CD4-positive, alpha-beta T cell treated with Interleukin-17A for 1 hour (primary cell): ENCODE measurements at regions not wholly inside any gene's neighbourhood (a gene's known extent, or its start where the extent isn't known, plus 50 kb on each side); places are given as distances from the start of the nearest gene placed in this dataset.
A peak's percentile ranks its signal among the peaks of the same experiment; 100 is the strongest.

Experiments used
- DNase-seq: peaks from one replicate; pipeline ENCODE4 v3.0.0-alpha.2; 2020

DNA sequence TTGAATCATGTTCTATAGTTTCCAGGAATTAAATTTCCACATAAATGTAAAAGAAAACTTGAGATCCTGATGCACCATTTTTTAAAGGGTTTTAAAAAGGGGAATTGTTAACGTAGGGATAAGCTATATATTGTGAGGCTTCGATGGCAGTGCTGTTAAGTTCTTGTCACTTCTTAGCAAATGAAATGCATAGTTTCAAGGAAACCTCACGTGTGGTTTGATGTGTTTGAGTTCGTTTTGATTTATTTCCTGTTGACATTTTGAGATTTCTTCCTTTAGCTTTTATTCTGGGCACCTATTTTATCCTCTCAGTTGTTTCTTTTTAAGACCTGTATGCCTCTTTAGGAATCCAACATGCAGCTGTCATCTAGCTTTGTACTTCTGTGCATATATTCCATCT, 301.0 kb downstream of the DOCK8 start:
- DNase-seq: no peak

DNA sequence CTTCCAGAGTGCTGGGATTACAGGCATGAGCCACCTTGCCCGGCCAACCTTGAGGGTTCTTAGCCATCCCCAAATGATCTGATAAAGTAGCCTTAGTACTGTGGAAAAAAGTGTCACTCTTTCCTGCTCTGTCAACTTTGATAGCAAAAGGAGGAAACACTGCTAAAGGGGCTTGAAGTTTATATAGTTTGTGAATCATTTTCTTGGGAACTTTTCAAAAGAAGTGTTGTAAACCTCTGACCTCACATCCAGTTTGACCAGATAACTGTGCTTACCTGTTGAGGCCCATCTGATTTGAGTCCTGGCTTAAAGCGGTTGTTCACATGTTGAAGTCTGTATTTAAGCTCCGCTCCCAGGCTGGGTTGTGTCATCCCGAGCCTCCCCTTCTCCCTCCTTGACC, 303.3 kb downstream of the DOCK8 start:
- DNase-seq: no peak

DNA sequence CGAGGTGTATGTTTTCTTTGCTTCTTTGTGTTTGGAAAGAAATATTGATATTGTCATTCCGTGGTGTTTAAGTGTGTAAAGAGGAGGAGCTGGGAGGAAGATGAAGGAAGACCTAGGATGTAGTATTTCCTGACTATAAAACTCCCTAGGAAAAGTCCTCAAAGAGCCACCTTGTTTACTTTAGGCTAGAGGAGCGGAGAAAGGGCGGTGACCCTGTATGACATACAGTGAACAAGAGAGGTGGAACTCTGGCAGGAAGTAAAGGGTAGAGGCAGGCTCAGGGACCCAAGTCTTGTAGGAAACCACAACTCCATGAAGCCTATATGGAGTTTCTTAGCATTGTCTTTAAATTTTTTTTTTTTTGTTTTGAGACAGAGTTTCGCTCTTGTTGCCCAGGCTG, 303.9 kb downstream of the DOCK8 start:
- DNase-seq: no peak

DNA sequence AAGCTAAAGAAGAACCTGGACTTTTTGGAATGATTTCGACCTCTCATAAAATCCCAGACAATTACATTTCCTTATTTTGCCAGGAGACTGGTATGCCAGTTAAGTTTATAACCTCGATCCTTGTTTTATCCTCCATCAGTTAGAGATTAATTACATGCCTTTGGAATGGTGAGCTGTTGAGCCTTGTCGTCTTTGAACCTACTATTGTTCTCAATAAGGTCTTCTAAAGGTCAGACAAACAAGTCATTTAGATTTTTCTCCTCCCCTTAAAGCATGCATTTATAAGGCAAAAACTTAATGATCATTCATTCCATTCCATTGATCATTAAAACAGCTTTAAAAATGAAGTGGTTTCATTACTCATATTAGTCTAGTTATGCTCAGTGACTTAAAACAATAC, 304.9 kb downstream of the DOCK8 start:
- DNase-seq: no peak

DNA sequence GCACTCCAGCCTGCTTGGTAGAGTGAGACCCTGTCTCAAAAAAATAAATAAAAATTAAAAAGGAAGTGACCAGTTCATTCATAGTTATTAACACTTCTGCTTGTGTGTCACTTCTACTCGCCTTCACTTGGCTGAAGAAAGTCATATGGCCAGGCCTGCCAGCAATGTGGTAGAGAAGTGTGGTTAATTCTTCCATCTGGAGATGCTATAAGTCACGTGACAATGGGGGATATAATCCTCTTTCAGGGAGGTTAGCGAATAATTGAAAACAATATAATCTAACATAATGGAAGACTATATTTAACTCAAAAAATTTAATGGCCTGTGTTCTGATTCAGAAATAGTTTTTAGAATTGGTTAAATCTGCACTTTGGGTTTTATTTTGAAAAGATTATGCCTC, 305.6 kb downstream of the DOCK8 start:
- DNase-seq: no peak

DNA sequence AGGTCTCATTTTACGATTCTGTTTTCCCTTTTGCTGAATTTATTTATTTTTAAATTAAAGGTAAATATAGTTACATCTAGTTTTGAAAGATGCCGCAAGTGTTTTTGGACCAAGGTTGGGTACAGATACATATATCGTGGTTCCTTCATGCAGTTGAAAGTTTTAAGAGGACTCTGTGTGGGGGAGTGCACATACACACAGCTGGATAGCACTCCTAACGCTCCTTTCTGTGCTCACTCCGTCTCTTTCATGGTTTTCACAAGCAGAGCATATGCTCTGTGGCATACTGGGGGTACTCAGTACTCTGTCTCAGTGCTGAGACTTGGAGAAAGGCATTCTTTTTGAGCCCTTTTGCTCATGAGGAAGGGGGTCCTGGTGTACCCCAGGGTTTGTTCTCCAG, 307.5 kb downstream of the DOCK8 start:
- DNase-seq: no peak

DNA sequence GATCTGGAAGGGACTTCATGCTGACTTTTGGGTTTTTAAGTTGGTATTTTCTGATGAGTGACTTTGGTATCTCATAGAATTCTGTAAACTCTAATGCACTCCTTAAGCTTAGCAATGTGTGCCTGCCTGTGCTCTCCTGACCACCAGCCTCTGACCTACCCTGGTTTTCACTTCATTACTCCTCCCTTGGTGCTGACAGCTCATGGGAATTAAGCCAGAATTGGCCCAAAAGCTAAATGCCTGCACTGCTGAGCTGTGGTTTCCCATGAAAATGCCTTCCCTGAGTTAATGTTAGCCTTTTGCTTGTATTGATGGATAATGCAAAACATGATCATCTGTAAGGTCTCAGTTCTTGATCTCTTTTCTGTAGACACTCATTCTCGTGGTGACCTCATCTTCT, 308.0 kb downstream of the DOCK8 start:
- no peak for DNase-seq

DNA sequence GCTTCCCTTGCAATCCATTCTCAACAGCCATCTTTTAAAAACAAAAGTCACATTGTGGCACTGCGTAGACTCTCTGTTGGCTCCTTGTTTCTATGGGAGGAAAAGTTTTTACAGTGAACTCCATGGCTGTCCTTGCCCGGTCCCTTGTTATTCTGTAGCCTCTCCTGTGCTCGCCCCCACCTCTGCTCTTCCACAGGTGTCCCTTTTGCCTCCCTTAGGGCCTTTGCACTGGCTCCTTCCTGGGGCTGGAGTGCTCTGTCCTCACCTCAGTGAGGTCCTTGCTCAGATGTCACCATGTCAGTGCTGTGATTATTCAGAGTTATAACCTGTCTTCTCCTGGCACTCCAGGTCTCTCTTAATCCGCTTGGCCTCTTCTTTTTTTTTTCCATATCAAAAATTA, 308.8 kb downstream of the DOCK8 start:
- no peak for DNase-seq

DNA sequence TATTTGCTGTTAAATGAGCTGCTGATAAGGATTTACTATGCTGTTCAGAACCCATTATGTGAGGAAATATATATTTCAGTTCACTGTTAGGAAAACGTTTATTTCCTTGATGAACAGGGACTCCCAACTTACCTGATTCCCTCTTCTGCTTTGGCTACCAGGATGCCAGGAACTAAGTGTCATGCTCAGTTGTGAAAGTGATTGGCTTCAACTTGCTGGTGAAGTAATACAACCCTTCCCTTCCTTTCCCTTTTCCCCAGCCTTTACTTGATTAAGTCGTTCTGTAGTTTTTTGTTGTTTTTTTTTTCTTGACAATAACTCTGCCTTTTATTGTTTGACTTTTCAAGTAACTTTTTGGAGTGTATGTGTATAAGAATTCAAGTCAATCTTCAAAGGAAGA, 309.3 kb downstream of the DOCK8 start:
- DNase-seq: no peak

DNA sequence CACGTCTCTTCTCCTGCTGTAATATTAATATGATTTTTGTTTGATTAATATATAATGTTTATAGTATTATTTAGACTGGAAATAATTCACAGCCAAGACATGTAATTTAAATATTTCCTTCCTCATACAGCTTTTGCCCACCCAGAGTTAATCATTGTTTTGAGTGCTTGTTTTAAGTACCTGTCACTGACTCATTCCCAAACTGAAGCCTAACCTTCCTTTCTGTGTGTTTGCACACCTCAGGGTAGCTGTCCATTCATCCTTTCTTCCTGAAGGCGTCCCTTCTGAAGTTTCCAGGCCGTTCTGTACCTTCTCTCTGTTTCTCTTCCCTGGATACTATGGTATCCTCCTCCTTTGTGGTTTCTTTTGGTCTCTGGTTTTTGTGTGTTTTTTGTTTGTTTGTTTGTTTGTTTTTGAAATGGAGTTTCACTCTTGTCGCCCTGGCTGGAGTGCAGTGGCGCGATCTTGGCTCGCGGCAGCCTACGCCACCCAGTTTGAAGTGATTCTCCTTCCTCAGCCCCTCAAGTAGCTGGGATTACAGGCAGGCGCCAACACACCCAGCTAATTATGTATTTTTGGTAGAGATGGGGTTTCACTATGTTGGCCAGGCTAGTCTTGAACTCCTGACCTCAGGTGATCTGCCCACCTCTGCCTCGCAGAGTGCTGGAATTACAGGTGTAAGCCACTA, 312.4 kb downstream of the DOCK8 start:
- no peak for DNase-seq

DNA sequence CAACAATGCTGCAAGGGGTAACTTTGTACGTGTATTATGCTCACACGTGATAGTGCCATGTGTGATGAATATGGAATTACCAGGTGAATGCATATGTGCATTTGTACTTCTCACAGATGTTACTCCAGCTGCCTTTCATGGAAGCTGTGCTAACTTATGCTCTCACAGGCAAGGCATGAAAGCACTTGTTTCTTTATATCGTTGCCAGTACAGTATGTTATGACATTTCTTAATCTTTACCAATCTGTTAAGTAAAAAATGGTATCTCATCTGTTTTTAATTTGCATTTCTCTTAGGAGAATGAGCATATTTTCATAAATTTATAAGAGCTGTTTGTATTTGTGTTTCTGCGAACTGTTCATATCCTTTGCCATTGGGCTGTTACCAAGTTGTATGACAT, 311.8 kb upstream of the DMRT1 start:
- no peak for DNase-seq

DNA sequence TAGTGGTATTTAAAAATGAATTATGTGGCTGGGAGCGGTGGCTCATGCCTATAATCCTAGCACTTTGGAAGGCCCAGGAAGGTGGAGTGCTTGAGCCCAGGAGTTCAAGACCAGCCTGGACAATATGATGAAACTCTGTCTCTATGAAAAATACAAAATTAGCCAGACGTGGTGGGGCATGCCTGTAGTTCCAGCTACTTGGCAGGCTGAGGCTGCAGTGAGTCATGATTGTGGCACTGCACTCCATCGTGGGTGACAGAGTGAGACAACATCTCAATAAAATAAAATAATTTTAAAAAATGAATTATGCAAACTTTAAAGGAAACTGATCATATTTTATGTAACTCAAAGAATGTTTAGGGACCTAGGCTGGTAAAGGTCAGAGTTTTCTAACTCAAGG, 310.8 kb upstream of the DMRT1 start:
- DNase-seq: no peak

DNA sequence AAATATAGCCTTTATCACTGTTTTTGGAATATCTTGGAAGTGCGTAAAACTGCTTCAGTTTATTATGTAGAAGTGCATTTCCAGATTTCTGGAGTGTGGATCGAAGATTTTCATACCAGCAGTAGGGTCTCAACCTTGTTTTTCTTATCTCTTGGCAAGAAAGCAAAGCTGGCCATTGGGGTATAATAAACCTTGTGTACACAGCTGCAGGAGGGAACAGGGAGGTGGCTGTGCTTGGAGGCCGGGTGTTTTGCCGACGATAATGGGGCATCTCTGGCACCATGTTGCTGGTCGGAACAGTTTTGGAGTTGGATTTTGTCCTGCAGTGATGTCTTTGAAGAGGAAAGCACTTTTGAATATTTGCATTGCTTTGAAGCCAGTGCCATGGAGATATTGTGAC, 308.8 kb upstream of the DMRT1 start:
- DNase-seq: no peak

DNA sequence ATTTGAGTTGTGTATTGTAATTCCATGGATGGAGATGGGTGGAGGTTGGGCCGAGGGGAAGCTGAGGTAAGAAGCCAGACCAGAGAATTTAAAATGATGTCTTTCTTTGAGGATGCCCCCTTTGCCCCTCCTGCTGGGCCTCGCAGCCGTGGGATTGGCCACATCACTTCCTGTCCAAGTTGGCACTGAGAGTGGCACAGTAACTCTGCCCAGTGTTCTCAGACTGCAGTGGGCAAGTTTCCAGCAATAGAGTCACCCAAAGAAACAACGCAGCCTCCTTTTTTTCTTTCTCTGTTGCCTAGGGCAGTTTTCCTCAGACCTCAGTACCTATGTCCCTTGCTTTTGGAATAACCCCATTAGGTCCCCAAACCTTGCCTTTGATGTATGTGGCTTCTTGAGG, 306.6 kb upstream of the DMRT1 start:
- DNase-seq: no peak

DNA sequence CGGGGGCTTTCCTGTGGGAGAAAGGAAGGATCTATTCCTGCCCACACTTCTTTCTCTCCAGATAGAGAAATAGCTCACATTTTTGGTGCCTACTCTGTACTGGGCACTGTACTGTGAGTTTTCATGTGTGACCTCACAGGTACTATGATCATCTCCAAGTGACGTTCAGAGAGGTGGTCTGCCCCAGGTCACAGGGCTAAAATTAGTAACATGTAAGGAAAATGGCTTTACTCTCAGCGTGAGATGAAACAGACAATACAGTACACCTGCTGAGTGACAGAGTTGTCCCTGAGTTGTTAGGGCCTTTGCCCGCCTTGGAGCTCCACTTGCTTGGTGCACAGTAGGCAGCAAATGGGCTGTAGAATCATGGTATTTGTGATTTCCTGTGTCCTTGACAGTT, 306.1 kb upstream of the DMRT1 start:
- no peak for DNase-seq

DNA sequence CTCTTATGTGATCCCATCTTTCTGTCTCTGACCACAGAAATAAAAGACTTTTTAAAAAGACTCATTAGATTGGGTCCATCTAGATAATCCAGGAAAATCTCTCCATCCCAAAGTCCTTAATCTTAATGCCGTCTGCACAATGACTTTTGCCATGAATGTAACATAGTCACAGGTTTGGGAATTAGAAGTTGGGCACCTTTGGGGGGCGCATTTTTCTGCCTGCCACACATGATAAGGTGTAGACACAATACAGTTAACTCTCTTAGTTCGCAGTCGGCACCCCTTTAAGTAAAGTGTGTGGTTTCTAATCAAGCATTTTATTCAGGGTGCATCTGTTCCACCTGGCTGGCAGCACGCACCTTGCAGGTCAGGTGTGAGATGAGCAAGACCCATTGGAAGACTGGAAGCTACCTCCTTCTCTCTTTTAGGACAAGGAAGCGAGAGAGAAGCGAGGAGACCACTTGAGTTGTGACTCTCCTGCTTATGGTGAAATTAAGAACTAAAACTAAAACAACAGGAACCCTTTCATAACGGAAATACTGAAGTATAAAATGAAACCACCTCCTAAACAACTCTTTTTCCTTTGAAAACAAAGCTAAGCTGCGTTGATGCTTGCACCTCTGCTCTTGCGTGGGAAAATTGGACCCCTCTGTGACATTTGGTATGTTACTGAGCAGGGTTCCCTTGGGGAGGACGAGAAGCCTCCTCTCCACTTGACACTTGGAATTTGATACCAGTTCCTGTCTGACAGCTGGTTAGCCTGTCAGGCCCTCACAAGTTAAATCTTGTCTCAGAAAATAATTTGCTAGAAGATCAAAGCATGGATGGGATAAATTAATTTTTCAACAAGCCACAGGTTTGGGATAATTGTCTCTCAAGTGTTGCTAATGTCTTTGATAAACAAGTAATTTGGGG, 304.6 kb upstream of the DMRT1 start:
- DNase-seq: no peak

DNA sequence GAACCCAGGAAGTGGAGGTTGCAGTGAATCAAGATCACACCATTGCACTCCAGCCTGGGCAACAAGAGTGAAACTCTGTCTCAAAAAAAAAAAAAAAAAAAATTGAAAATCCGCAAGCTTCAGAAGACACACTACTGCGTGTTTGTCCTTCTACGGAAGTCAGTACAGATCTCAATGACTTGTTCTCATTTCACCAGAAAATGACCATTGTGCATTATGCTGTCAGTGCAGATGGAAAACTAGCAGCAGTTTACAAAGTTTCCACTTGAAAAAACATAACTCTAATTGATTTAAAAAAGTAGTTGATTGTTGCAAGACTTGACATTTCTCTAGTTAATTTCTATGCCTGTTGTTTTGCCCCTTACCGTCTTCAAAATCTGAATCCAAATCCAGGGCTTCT, 298.0 kb upstream of the DMRT1 start:
- DNase-seq: no peak

DNA sequence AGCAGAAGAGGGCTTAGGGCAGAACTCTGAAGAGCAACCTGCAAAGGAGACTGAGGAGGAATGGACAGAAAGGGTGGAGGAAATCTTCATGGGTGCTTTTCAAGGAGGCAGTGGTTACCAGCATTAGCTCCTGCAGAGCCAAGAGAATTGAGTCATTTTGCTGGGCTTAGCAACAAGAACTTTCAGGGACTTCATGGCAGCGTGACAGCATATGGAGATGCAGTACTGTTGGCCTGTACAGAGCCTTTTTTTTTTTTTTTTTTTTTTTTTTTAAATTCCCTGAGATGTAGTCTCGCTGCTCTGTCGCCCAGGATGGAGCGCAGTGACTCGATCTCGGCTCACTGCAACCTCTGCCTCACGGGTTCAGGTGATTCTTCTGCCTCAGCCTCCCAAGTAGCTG, 296.0 kb upstream of the DMRT1 start:
- no peak for DNase-seq

DNA sequence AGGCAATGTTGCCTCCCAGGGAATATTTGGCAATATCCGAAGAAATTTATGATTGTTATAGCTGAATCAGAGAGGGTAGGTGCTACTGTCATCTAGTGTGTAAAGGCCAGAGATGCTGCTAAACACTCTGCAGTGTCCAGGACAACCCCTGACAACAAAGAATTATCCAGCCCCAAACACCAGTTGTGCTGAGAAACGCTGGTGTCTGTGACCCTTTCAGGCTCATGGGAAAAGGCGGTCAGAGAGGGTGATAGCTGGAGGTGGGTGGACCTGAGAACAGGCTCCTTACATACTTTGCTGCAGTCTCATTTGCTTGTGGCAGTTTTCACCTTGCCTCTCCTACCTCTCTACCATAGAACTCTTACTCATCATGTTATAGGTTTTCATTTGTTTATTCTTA, 295.3 kb upstream of the DMRT1 start:
- DNase-seq: no peak

DNA sequence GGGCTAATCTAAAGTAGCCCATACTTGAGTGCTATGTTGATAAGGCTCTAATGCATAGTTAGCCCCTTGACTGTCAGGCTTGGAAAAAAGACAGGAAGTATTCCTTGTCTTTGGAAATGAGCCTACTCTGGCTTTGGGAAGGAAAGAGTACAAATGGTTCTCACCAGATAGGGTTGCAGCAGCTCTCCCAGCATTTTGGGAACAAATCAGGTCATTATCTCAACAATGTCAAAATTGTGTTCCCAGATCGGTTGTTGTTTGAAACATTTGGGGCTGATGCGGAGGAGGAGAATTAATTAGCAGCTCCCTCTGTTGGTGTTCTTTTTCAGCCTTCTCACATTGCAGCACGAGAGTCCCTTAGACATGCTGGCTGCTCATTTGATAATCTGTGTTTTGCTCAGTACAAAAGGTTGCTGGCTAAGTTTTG, 294.7 kb upstream of the DMRT1 start:
- DNase-seq: peak; percentile 4

DNA sequence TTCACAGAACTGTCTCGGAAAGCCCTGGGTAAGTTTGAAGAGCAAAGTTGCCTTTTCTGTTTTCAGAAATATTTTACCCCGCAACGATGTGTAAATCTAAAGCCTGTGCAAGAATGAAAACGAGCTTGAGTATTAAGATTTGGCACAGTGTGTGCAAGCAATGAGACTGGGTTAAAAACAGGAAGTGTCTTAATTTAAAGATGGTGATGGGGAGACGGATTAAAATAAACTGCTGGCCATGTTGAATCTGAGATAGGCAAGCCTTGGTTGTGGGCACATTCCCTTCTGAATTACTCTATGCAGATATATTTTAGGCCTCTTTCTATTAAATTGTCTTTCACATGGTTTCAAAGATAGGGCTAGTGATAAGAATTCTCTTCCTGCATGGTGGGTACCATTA, 294.2 kb upstream of the DMRT1 start:
- no peak for DNase-seq

DNA sequence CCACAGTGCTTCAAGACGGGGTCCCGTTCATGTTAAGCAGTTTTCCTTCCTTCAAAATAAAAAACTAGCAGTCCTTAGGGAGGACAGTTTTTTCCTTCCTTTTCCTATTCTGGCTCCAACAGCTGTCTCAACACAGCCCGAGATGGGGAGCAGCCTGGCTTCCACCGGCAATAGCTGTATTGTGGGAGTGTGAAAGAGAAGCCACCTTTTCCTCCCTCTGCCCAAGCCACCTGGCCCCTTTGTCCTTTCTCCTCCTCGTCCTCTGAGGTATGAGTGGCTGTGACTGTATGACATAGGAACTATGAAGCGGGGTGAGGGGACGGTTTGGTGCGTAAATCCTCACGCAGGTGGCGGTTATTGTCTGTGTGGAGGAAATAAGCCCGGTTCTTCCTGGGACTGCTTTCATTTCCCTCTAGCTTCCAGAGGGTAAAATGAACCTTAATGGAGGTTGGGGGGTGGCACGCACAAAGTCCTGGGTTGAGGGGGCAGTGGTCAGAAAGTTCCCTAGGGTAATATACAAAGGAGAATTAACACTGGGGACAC, 292.0 kb upstream of the DMRT1 start:
- DNase-seq: no peak

DNA sequence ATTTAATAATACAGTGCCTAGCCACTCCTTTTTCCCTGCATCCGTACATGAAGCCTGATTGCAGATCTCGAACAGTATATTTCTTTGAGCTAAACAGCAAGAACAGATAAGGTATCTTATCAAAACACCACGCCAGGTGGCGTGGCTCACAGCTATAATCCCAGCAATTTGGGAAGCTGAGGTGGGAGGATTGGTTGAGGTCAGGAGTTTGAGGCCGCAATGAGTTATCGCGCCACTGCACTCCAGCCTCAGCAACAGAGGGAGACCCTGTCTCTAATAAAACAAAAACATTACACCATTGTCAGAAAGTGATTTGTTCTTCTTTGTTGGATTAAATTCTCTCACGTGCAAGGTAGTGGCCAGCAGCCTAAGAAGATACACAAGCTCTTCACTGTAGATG, 291.2 kb upstream of the DMRT1 start:
- no peak for DNase-seq
